Natural killer cell (primary cell): ENCODE measurements at regions not wholly inside any gene's neighbourhood (a gene's known extent, or its start where the extent isn't known, plus 50 kb on each side); places are given as distances from the start of the nearest gene placed in this dataset.
"Not testable (repeated sequence)": the region's sequence is repeated elsewhere in the genome, so short reads cannot be mapped to it uniquely, and the experiment has no call there.

Experiments
- ATAC-seq, 3 donors: fragments of 150-1000 bp in 2 of 3; fragments of 200-7000 bp in 1 of 3; cut with Tn5 transposase; 1 replicate in 1 of 3; 2 replicates in 2 of 3; pipeline ENCODE4 v1.10.0; 2021; ENCODE audit warnings: mild to moderate bottlenecking in 2 of 3, moderate library complexity in 2 of 3
- DNase-seq, 2 donors: peaks; one replicate each; pipeline versions ENCODE4 v3.0.0 to v3.0.0-alpha.2; 2013 to 2021; ENCODE audit warnings: mixed read lengths in 1 of 2
- H3K27ac ChIP-seq: one replicate; pipeline ENCODE4 v1.5.1; 2013; ENCODE audit warnings: mild to moderate bottlenecking, low read length
- H3K27me3 ChIP-seq: one replicate; pipeline ENCODE4 v1.6.1; 2013; ENCODE audit warnings: low read length; ENCODE audit not compliant: control insufficient read depth, insufficient read depth
- H3K36me3 ChIP-seq: one replicate; pipeline ENCODE4 v1.6.1; 2013; ENCODE audit warnings: low read length; ENCODE audit not compliant: control insufficient read depth, insufficient read depth
- H3K4me1 ChIP-seq: one replicate; pipeline ENCODE4 v1.6.1; 2013; ENCODE audit warnings: low read length; ENCODE audit not compliant: control insufficient read depth, insufficient read depth
- H3K4me3 ChIP-seq: one replicate; pipeline ENCODE4 v1.5.1; 2013; ENCODE audit warnings: low read length
- H3K9me3 ChIP-seq: one replicate; pipeline ENCODE4 v1.6.1; 2013; ENCODE audit warnings: low read length; ENCODE audit not compliant: control insufficient read depth, insufficient read depth
- H3K27ac Mint-ChIP-seq, 2 donors: one replicate each; pipeline ENCODE4 v1.8.0; 2022; ENCODE audit warnings: mild to moderate bottlenecking in 2 of 2, mixed read lengths in 2 of 2, moderate library complexity in 1 of 2
- H3K27me3 Mint-ChIP-seq, 2 donors: one replicate each; pipeline ENCODE4 v1.8.0; 2022; ENCODE audit warnings: low read depth in 2 of 2, mixed read lengths in 2 of 2
- H3K36me3 Mint-ChIP-seq: one replicate; pipeline ENCODE4 v1.8.0; 2022; ENCODE audit warnings: mixed read lengths
- H3K4me1 Mint-ChIP-seq, 2 donors: one replicate each; pipeline ENCODE4 v1.8.0; 2022; ENCODE audit warnings: mixed read lengths in 2 of 2
- H3K4me3 Mint-ChIP-seq: one replicate; pipeline ENCODE4 v1.8.0; 2022; ENCODE audit warnings: mild to moderate bottlenecking, moderate library complexity, mixed read lengths
- H3K9me3 Mint-ChIP-seq, 2 donors: one replicate each; pipeline ENCODE4 v1.8.0; 2022; ENCODE audit warnings: mixed read lengths in 2 of 2
- WGBS: methylation state at CpG from one replicate; pipeline ENCODE4 v1.1.7; 2013; ENCODE audit warnings: missing lambda C conversion rate; ENCODE audit not compliant: insufficient coverage; 5-methylcytosine and 5-hydroxymethylcytosine counted together
- intact Hi-C: fragments of 100-400 bp; cut with micrococcal nuclease; formaldehyde crosslinking; loops from one replicate; pipeline ENCODE4 v1.14.2; 2022
- TF ChIP-seq, protein P1 (sequence below): fragments of 200-600 bp; IDR thresholded peaks from one replicate; pipeline ENCODE4 v1.8.0; 2022; ENCODE audit warnings: antibody characterized with exemption

DNA sequence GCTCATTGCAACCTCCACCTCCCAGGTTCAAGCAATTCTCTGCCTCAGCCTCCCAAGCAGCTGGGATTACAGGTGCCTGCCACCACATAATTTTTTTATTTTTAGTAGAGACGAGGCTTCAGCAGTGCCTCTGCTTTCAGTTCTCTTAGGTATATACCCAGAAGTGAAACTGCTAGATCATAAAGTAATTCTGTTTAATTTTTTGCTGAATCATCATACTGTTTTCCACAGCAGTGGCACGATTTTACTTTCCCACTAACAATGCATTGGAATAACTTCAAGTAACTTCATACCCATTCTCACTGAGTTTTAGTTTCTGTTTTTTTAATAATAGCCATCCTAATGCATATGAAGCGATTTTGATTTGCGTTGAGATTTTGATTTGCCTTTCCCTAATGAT, 148.0 kb upstream of the G2E3 start:
- Mint-ChIP-seq H3K27ac (no peak overlapping the region), H3K4me1 (no peaks in the 10 kb centered on the region), H3K4me3 (no peak overlapping the region), H3K27me3 (no peaks in the 10 kb centered on the region), H3K9me3 (peaks cover 2% of the 10 kb centered on the region in 2 donors), H3K36me3 (no peaks in the 10 kb centered on the region)
- intact Hi-C loops, result no loop called here
- ATAC-seq (no peak), DNase-seq (no peak)
- no peaks in the 10 kb centered on the region for H3K27me3 ChIP-seq
- no peak overlapping the region for H3K4me3 ChIP-seq
- H3K4me1 ChIP-seq, result no peaks in the 10 kb centered on the region
- TF ChIP-seq, protein P1, sequence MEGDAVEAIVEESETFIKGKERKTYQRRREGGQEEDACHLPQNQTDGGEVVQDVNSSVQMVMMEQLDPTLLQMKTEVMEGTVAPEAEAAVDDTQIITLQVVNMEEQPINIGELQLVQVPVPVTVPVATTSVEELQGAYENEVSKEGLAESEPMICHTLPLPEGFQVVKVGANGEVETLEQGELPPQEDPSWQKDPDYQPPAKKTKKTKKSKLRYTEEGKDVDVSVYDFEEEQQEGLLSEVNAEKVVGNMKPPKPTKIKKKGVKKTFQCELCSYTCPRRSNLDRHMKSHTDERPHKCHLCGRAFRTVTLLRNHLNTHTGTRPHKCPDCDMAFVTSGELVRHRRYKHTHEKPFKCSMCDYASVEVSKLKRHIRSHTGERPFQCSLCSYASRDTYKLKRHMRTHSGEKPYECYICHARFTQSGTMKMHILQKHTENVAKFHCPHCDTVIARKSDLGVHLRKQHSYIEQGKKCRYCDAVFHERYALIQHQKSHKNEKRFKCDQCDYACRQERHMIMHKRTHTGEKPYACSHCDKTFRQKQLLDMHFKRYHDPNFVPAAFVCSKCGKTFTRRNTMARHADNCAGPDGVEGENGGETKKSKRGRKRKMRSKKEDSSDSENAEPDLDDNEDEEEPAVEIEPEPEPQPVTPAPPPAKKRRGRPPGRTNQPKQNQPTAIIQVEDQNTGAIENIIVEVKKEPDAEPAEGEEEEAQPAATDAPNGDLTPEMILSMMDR, result no peak
- no peaks in the 10 kb centered on the region for H3K9me3 ChIP-seq
- no peaks in the 10 kb centered on the region for H3K36me3 ChIP-seq
- WGBS, result 0% methylated on average over 1 of the region's 4 CpGs
- no peak overlapping the region for H3K27ac ChIP-seq

DNA sequence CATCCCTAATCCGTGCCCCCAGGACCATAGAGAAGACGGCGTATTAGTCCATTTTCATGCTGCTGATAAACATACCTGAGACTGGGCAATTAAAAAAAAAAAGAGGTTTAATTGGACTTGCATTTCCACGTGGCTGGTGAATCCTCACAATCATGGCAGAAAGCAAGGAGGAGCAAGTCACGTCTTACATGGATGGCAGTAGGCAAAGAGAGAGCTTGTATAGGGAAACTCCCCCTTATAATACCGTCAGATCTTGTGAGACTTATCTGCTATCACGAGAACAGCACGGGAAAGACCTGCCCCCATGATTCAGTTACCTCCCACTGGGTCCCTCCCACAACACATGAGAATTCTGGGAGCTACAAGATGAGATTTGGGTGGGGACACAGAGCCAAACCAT, 145.8 kb upstream of the G2E3 start:
- ATAC-seq, intact Hi-C loops, H3K9me3 ChIP-seq, H3K4me1 ChIP-seq, H3K4me1 Mint-ChIP-seq, DNase-seq, H3K27ac Mint-ChIP-seq, H3K36me3 ChIP-seq, H3K27ac ChIP-seq, H3K27me3 ChIP-seq, H3K27me3 Mint-ChIP-seq, H3K36me3 Mint-ChIP-seq, H3K4me3 Mint-ChIP-seq, H3K9me3 Mint-ChIP-seq, H3K4me3 ChIP-seq: not testable (repeated sequence)
- 91% methylated on average over 5 of the region's 8 CpGs for WGBS

DNA sequence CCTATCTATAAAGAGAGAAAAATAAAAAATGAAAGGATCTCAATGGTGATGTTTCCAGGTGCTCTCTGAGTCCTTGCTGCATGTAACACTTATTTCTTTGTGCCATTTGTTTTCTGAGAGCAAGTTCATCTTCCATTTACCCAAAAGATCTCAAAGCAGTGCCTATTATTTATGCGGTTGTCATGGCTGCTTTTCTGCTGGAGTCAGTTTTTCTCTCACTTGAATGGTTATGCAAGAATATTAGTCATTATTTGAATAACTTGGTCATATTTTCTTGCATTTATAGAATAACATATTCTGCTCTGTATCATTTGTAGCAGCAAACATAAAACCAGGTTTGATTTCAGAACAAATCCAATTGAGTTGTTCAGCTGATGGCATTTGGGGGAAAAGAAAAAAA, 141.8 kb upstream of the G2E3 start:
- WGBS, result 89% methylated on average over 1 of the region's 1 CpG
- ATAC-seq, result no peak
- no peaks in the 10 kb centered on the region for H3K27me3 ChIP-seq

DNA sequence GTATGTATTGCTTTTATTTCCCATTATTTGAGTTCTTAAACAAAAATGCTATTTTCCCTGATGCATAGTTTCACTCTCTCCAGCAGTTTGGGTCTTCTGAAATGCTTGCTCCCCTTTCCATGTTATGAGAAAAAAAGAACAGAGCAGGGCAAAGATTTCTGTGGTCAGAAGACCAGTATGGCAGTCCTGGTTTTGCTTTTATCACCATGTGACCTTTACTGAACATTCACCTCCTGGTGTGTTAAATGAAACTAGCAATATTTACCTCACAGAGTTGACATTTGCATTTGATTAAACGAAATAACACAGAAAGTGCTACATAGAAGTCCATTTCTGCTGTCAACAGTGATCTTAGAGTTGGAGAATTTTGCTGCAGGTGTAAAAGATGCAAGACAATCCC, 141.0 kb upstream of the G2E3 start:
- H3K27me3 Mint-ChIP-seq, result peaks cover 0 to 3% of the 10 kb centered on the region in 2 donors
- DNase-seq, result no peak
- Histone ChIP-seq H3K36me3 (no peaks in the 10 kb centered on the region), H3K27me3 (no peaks in the 10 kb centered on the region), H3K9me3 (no peaks in the 10 kb centered on the region), H3K4me3 (no peak overlapping the region), H3K4me1 (no peaks in the 10 kb centered on the region), H3K27ac (no peak overlapping the region)
- H3K4me1 Mint-ChIP-seq, result no peaks in the 10 kb centered on the region
- intact Hi-C loops, result no loop called here
- TF ChIP-seq, protein P1, result no peak
- no peak overlapping the region for H3K27ac Mint-ChIP-seq
- 57% methylated on average over 1 of the region's 1 CpG for WGBS
- H3K36me3 Mint-ChIP-seq, result no peaks in the 10 kb centered on the region
- peaks cover 4 to 8% of the 10 kb centered on the region in 2 donors for H3K9me3 Mint-ChIP-seq
- ATAC-seq, result no peak
- H3K4me3 Mint-ChIP-seq, result no peak overlapping the region

More for the DNA sequence above, 141.8 kb upstream of the G2E3 start:
- Mint-ChIP-seq H3K36me3 (no peaks in the 10 kb centered on the region), H3K9me3 (peaks cover 4 to 5% of the 10 kb centered on the region in 2 donors), H3K27ac (no peak overlapping the region), H3K4me1 (no peaks in the 10 kb centered on the region), H3K27me3 (peaks cover 0 to 3% of the 10 kb centered on the region in 2 donors), H3K4me3 (no peak overlapping the region)
- intact Hi-C loops, result no loop called here
- Histone ChIP-seq H3K9me3 (no peaks in the 10 kb centered on the region), H3K27ac (no peak overlapping the region), H3K4me3 (no peak overlapping the region), H3K36me3 (no peaks in the 10 kb centered on the region), H3K4me1 (no peaks in the 10 kb centered on the region)
- TF ChIP-seq, protein P1, result no peak
- no peak for DNase-seq
